ENCODE measurements at regions not wholly inside any gene's neighbourhood (a gene's known extent, or its start where the extent isn't known, plus 50 kb on each side); places are given as distances from the start of the nearest gene placed in this dataset.

GRCh38 chr2:173590276-173590861 is 235.7 kb downstream of the CDCA7 start:
- no peak for DNase-seq

GRCh38 chr2:173593109-173593508 is 238.4 kb downstream of the CDCA7 start:
- DNase-seq: no peak

DNA sequence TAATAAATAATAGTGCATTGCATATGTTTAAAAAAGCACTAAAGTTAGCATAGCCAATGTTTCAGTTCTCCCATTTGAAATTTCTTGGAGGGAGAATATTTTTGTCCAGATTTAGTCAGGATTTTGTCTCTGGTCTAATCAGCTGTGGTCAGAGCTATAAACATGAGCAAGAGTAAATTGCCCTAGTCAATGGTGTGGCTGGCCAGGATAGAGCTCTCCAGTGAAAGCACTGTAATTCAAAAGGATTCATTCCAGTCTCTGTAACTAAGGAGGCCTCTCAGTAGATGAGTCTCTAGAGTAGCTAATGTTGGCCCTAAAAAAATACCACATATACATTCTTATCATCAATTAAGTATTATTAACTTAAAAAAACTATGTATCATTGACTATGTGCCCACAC is 241.6 kb downstream of the CDCA7 start:
- DNase-seq: no peak

DNA sequence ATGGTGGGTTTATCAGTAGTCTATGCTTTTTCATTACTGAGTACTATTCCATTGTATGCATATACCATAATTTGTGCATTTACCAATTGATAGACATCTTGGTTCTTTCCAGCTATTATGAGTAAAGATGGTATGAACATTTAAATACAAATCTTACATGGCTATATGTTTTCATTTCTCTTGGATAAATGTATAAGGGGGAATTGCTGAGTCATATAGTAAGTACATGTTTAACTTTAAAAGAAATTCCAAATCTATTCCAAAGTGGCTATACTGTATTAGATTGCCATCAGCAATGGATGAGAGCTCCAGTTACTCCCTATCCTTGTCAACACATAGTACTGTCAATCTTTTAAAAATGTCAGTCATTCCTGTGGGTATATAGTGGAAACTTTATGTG is 243.9 kb downstream of the CDCA7 start:
- DNase-seq: no peak

DNA sequence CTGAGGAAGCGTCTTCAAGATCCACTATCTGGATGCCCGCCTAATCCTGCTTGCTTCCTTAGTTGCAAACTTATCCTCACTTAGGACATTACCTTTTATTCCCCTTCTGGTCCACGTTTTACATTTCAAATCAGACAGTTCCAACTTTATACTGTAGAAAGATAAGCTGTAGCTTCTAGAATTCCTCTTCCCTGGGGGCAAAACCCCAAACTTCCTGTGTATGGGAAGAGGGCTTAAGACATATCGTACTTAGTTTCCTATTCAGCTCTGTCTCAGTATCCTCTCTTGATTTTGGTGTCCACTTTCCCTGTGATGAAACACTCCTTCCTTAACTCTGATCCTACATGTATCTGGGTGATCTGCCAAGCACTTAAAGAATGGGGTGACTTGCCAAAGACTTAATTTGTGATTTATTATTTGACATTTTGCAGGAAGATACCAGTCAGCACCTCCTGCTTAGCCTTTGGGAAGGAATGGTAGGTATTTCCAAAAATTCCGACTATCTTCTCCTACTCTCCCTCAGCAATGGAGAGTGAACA is 245.2 kb downstream of the CDCA7 start:
- no peak for DNase-seq

GRCh38 chr2:173602153-173602795 is 247.6 kb downstream of the CDCA7 start:
- no peak for DNase-seq

DNA sequence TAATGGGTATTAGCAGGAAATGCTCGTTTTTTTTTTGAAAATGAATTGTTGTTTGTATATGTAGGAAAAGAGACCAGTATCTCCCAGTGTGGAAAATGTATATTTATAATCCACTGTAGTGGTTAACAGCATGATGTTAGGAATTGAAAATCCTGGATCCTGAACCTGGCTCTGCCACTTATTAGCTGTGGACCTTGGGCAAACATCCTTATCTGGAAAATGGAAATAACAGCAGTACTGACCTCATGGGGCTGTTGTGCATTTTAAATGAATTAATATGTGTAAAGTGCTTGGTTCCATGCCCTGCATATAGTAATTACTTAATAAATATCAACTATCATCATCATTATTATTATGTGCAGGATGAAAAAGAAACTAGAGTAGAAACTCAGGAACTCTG is 251.3 kb downstream of the CDCA7 start:
- no peak for DNase-seq

- DNase-seq: no peak
These were observed 252.1 kb downstream of the CDCA7 start for GRCh38 chr2:173606619-173607248.

DNA sequence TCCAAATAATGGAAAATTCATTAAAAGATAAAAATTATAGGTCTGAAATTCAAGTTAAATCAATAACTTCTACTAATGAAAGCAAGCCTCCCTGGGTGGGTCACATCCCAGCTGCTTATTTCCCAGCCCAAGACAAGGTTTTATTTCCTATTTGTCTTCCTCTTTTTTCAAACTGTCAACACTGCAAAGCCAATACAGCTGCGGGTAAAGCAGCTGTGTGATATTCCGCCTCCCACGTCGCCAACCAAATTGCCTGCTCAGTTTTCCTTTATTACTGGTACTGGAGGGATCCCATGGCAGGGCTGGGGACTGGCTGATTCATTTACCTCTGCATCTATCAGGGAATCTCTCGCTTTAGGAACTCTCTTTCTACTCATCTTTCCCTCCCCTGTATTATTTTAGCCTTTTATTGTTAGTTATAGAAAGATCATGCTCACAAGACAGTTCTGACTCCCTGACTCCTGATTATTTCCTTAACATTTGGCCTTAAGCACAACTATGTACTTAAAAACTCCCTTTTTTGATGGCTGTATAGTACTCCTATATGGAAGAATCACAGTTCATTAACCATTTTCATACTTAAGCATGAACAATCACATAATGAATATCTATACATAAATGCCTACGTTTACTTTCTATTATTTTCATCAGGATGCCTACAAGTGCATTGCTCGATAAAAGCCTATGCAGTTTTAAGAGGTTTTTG is 253.1 kb downstream of the CDCA7 start:
- DNase-seq: no peak

DNA sequence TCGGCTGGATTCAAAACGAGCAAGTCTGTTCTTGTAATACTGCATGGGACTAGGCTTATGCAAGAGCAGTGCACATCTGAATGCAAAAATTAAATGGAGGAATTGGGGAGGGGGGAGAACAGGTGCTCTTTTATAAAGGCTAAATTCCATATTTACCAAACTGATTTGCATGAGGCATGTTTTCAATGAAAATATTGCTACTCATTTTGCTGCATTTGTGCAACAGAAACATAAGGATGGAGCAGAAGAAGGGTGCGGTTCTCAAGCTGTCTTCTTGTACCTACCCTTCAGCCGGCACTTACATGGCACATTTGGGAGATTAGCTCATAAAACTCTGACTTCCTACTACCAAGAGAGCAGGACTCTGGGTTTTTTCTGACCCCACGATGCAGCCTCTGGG is 256.4 kb downstream of the CDCA7 start:
- DNase-seq: no peak

DNA sequence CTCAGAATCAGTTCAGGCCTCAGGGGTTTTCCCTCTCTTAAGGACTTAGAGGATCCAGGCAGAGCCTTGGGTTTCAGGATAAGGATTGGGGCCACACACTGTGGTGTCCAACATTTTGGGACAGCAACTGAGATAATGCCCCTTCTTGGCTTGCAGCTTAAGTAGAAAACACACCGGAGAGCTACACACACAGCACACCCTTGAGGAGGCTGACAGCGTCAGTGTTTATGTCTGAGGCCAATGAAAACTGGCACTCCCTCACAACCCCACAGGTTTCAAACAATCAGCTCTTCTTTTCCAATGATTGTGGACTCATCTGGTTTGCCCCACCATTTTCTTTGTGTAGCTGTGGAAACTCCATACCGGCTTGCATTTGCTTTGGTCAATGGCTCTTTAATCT is 257.7 kb downstream of the CDCA7 start:
- DNase-seq: no peak

DNA sequence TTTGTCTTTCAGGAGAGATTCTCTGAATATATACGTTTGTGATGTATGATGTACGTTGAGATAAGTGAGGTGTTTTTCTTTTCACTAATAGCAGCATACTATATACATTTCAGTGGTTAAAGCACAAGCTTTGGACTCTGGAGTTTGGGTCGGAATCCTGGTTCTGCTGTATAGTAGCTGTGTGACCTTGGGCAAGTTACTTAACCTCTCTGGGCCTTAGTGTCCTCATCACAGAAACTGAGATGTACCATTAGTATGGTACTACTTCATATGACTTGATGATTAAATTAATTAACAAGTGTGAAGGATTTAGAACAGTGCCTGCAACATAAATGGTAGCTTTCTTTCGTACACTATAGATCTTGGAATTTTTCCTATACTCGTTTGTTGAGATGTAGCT is 258.7 kb downstream of the CDCA7 start:
- no peak for DNase-seq

DNA sequence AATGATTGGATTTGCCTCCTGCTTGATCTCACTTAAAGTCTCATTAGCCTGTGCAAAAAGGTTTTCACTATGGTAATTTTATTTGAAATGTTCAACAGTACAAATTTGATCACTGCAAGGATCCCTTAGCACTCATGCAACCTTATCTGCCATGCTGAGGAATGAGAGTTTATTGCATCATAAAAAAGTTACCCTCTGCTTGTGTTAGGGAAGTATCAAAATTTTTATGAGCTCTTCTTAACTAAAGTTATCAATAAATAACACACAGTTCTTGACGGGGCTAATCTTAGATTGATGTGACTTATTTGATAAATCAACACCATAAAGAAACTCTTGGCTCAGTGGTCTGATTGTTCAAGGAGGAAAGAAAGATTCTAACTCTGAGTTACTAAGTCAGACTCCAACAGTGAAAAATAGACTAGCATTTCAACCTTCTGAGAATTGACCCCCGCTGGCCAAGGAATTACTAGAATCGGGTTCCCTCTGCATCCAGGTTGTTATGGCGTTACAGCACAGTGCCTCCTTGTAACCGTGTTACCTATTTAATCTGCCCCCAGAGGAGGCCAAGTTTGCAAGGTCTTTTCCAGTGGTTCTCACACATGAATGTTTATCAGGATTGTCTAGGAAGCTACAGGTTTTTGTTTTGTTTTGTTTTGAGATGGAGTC is 259.7 kb downstream of the CDCA7 start:
- no peak for DNase-seq

DNA sequence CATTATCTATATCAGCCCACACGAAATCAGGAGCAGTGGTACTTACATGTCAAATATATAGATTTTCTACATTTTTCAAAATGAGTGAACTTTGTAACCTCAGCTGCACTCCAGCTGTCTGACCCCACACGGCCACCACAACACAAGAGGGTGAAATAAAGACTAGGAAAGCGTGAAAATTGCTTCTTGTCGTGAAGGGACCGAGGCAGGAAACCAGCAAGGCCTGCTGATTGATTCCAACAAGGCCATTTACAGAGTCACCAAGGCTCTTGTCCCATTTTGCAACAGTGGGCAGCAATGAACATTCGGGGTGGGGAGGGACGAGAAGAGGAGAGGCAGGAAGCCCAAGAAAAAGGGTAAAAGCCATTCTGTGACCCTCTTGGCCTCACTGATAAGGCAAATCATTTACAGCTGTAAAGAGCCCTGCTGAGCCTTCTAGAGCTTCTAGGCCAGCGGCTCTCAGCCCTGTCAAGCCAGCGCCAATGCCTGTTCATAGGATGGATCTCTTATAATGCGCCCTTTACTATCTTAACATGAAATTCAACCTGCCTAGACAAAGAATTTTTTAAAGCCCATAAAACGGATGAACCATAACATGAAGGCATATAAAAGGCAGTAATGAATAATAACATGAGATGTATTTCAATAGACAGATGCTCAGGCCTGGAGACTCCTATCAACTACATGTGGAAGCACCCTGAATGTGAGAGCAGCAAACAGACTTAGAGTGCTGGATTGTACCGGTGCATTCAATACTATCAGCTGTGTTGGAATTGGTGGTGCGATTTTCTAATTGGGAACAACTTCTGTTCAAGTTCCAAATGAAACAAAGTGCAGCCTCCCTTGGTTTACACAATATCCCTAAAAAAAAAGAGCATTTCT is 269.0 kb downstream of the CDCA7 start:
- DNase-seq: no peak

DNA sequence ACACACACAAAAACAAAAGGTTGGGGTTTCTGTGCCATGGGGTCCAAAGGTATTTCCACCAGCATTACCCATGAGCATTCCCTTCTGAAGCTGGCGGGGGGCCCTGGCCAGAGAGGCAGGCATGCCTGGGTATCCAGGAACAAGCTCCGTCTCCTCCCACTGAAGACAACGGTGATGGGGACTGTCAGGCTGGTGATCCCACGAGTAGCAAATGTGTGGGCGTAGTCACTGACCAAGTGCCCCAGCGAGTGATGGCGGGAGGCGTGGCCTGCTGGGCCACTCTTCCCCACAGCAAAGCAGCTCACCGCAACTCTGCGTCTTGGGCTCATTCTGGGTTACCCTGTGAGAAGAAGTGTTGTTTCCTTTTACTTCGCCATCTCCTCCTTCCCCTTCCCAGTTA is 270.6 kb downstream of the CDCA7 start:
- DNase-seq: no peak

DNA sequence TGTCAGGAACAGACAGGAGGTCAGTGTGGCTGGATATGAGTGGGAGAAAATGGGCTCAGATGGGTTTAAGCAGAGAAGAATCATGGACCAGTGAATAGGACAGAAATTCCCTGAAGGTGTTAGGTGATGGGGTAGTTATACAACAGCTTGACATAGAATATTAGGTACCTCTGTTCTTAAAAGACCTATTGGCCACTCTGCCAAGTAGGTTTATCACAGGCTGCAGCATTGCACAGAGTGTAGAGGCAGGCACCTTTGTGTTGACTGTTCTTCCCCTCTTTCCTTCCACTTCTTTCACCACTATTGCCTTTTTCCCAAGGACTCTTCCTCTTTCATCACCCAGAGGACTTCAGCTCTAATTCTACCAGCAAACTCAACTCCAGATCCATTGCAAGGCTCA is 274.4 kb downstream of the CDCA7 start:
- no peak for DNase-seq

- no peak for DNase-seq
These were observed 275.9 kb downstream of the CDCA7 start for GRCh38 chr2:173630425-173631126.

- DNase-seq: no peak
These were observed 276.4 kb downstream of the CDCA7 start for GRCh38 chr2:173631127-173631460.

DNA sequence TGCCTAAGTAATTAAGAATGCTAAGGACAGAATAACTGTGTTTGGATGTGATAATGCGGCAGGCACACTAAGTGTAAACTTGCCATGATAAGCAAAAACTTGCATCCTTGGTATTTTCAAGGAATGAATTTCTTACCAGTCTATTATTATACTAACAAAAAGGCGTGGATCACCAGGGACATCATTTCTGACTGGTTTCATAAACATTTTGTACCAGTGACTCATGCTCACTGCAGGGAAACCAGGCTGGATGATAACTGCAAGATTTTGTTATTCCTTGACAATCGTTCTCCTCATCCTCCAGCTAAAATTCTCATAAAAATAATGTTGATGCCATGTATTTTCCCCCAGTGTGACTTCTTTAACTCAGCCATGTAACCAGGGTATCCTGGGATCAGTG is 289.5 kb downstream of the CDCA7 start:
- DNase-seq: no peak

GRCh38 chr2:173647681-173648311 is 293.1 kb downstream of the CDCA7 start:
- DNase-seq: no peak

GRCh38 chr2:173648816-173649215 is 294.1 kb downstream of the CDCA7 start:
- DNase-seq: no peak
